Endothelial cell (in vitro differentiated cells): ENCODE measurements at regions not wholly inside any gene's neighbourhood (a gene's known extent, or its start where the extent isn't known, plus 50 kb on each side); places are given as distances from the start of the nearest gene placed in this dataset.

Source experiments
- DNase-seq: peaks from one replicate; pipeline ENCODE4 v3.0.0; 2021; ENCODE audit warnings: low spot score
- H3K27ac Mint-ChIP-seq: one replicate; pipeline ENCODE4 v1.8.0; 2021; ENCODE audit warnings: mixed read lengths, inconsistent platforms; ENCODE audit not compliant: unreplicated experiment
- H3K27me3 Mint-ChIP-seq: one replicate; pipeline ENCODE4 v1.8.0; 2021; ENCODE audit warnings: mild to moderate bottlenecking, moderate library complexity, mixed read lengths, inconsistent platforms; ENCODE audit not compliant: unreplicated experiment
- H3K36me3 Mint-ChIP-seq: one replicate; pipeline ENCODE4 v1.8.0; 2021; ENCODE audit warnings: mild to moderate bottlenecking, low read depth, mixed read lengths, inconsistent platforms; ENCODE audit not compliant: unreplicated experiment
- H3K4me1 Mint-ChIP-seq: one replicate; pipeline ENCODE4 v1.8.0; 2021; ENCODE audit warnings: mild to moderate bottlenecking, mixed read lengths, inconsistent platforms; ENCODE audit not compliant: unreplicated experiment
- H3K4me3 Mint-ChIP-seq: one replicate; pipeline ENCODE4 v1.8.0; 2021; ENCODE audit warnings: mild to moderate bottlenecking, mixed read lengths, inconsistent platforms; ENCODE audit not compliant: unreplicated experiment
- H3K9me3 Mint-ChIP-seq: one replicate; pipeline ENCODE4 v1.8.0; 2021; ENCODE audit warnings: mixed read lengths, inconsistent platforms; ENCODE audit not compliant: unreplicated experiment
- TF ChIP-seq, protein P1 (sequence below): fragments of 200-600 bp; sonication (generic); IDR thresholded peaks from one replicate; pipeline ENCODE4 v1.5.0; 2021; ENCODE audit warnings: antibody characterized with exemption; ENCODE audit not compliant: unreplicated experiment

DNA sequence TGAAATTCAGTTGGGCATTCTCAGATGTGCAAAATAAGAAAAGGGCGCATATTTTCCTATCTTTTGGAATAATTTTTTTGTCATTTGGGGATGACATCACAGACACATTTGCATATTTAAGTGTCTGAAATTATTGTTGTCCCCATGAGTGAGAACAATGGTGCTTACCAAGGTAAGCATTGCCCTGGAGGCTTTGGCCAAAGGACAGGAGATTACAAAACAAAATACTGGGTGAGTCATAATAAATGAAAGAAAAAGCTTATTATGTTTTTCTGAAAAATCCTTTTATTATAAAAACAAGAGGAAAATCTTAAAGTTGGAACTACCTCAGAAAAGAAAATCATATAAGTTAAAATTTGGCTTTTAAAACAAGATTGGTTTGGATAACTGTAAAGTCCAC lies 254.9 kb downstream of the BTG1 start:
- no peak for DNase-seq
- no peaks in the 10 kb centered on the region for H3K9me3 Mint-ChIP-seq

DNA sequence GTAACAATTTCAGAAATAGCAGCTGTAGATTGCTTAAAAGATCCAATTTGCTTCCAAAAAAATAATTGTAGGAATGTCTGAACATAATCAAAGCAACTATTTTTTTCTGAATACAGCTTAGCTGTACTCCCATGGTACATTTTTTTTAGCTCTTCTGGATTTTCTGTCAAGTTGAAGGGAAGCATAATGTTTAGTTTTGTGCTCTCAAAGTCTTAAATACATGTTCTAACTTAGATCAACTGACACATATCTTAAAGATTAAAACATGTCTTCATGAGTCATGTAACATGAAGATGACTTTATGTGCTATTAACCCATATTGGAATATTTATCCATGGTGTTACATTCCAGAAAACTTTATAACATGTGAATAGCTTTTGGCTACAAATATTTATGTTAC lies 255.7 kb downstream of the BTG1 start:
- TF ChIP-seq, protein P1, sequence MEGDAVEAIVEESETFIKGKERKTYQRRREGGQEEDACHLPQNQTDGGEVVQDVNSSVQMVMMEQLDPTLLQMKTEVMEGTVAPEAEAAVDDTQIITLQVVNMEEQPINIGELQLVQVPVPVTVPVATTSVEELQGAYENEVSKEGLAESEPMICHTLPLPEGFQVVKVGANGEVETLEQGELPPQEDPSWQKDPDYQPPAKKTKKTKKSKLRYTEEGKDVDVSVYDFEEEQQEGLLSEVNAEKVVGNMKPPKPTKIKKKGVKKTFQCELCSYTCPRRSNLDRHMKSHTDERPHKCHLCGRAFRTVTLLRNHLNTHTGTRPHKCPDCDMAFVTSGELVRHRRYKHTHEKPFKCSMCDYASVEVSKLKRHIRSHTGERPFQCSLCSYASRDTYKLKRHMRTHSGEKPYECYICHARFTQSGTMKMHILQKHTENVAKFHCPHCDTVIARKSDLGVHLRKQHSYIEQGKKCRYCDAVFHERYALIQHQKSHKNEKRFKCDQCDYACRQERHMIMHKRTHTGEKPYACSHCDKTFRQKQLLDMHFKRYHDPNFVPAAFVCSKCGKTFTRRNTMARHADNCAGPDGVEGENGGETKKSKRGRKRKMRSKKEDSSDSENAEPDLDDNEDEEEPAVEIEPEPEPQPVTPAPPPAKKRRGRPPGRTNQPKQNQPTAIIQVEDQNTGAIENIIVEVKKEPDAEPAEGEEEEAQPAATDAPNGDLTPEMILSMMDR, result no peak
- H3K4me3 Mint-ChIP-seq, result no peak overlapping the region
- H3K27me3 Mint-ChIP-seq, result no peaks in the 10 kb centered on the region
- H3K9me3 Mint-ChIP-seq, result no peaks in the 10 kb centered on the region
- H3K36me3 Mint-ChIP-seq, result no peaks in the 10 kb centered on the region
- no peak overlapping the region for H3K27ac Mint-ChIP-seq
- H3K4me1 Mint-ChIP-seq, result peaks cover 7% of the 10 kb centered on the region
- no peak for DNase-seq

More for the DNA sequence above, 254.9 kb downstream of the BTG1 start:
- TF ChIP-seq, protein P1, result no peak
- Mint-ChIP-seq H3K27me3 (no peaks in the 10 kb centered on the region), H3K4me3 (no peak overlapping the region), H3K36me3 (no peaks in the 10 kb centered on the region), H3K27ac (no peak overlapping the region), H3K4me1 (peaks cover 7% of the 10 kb centered on the region)

DNA sequence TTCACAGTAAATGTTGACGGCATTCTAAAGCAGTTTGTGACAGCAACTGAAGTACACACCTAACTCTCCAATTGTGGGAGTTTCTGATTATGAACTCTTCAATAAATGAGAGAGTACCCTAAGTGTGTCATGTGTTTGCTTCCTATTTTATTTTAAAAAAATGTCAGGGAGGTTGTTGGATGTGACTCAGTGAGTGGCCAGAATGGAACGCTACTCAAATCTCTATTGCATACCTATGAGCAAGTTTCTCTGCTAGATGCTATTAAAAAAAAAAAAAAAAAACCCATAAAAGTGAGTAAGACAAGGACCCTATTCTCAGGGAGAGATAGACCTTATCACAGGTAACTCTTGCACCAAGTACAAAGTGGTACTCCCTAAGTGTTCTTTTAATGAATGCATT lies 256.6 kb downstream of the BTG1 start:
- TF ChIP-seq, protein P1, result no peak
- Mint-ChIP-seq H3K9me3 (no peaks in the 10 kb centered on the region), H3K27ac (no peak overlapping the region), H3K36me3 (no peaks in the 10 kb centered on the region), H3K27me3 (no peaks in the 10 kb centered on the region), H3K4me1 (peaks cover 7% of the 10 kb centered on the region), H3K4me3 (no peak overlapping the region)
- DNase-seq, result no peak

DNA sequence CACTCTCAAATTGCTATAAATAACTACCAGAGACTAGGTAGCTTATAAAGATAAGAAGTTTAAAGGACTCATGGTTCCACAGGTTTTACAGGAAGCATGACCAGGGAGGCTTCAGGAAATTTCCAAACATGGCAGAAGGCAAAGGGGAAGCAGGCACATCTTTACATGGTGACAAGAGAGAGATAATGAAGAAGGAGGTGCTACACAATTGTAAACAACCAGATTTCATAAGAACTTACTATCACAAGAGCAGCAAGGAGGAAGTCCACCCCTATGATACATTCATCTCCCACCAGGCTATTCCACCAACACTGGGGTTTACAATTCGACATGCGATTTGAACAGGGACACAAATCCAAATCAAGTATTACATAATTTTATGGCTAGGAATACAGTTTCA lies 257.7 kb downstream of the BTG1 start:
- no peak overlapping the region for H3K27ac Mint-ChIP-seq

DNA sequence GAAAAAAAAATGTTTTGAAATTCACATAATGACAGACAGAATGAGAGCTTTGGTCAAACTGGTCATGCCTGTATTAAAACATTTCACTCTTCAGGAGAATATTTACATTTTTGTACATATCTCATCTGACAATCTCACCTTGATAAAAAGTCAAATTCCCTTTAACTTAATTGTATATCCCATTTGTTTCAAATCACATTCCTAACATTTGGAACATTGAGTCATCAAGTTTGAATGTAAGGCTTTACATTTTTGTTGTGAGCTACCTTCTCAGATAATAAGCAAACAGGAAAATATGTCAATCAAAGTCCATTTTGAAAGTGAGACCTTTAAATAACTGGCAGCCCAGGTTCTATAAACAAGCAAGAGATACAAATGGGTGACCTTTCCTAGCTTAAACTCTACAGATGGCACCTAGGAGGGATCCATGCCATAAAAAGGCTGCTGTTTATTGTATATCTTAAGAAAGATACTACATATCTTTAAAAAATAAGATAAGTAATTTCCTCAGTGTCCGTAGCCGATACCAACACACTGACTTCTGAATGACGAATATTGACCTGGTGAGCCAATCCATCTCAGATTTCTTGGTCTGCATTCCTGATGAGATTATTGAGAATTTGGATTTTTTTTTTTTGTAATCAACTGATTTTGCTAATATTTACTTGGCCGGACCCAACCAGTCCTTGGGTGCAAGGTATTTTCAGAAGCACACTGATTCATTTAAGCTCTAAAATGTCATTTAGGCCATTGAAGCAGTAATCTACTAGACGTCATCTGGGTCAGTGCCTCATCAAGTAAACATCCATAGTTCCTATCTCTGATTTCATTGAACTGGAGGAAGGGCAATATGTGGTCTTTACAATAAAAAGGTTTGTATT lies 259.6 kb downstream of the BTG1 start:
- DNase-seq, result no peak
- Mint-ChIP-seq H3K4me3 (no peak overlapping the region), H3K9me3 (no peaks in the 10 kb centered on the region), H3K36me3 (no peaks in the 10 kb centered on the region), H3K27me3 (no peaks in the 10 kb centered on the region), H3K4me1 (peaks cover 3% of the 10 kb centered on the region), H3K27ac (no peak overlapping the region)
- TF ChIP-seq, protein P1, result no peak

More for the DNA sequence above, 257.7 kb downstream of the BTG1 start:
- Mint-ChIP-seq H3K4me1 (peaks cover 3% of the 10 kb centered on the region), H3K36me3 (no peaks in the 10 kb centered on the region), H3K9me3 (no peaks in the 10 kb centered on the region), H3K27me3 (no peaks in the 10 kb centered on the region), H3K4me3 (no peak overlapping the region)
- no peak for DNase-seq
- TF ChIP-seq, protein P1, result no peak
